ENCODE measurements at regions not wholly inside any gene's neighbourhood (a gene's known extent, or its start where the extent isn't known, plus 50 kb on each side); places are given as distances from the start of the nearest gene placed in this dataset.

GRCh38 chr13:99698010-99698815 is 196.9 kb downstream of the TM9SF2 start:
- Histone ChIP-seq H3K36me3 (replicated peaks in 1 of 2; ENCODE audit: insufficient read depth in 1 of 2, low read depth in 2 of 2) (no peaks in the 10 kb centered on the region), H3K4me3 (no peak overlapping the region), H3K9me3 (no peaks in the 10 kb centered on the region), H3K4me1 (no peaks in the 10 kb centered on the region), H3K27ac (no peak overlapping the region), H3K27me3 (no peaks in the 10 kb centered on the region)
- 47 to 64% methylated on average over 8 of the region's 8 CpGs for WGBS, 2 donors
- ATAC-seq: no peak
- intact Hi-C loops (cut with DNase I): no loop called here
- no peak for DNase-seq
- TF ChIP-seq CTCF (IDR thresholded peaks at IDR 0.05) (no peak), POLR2A (IDR thresholded peaks at IDR 0.05) (no peak)

- no peak overlapping the region for H3K27ac ChIP-seq
- H3K4me1 ChIP-seq: no peaks in the 10 kb centered on the region
- no peak for TF ChIP-seq POLR2A (IDR thresholded peaks at IDR 0.05)
- TF ChIP-seq CTCF (IDR thresholded peaks at IDR 0.05): no peak
- no peaks in the 10 kb centered on the region for H3K27me3 ChIP-seq
- no peaks in the 10 kb centered on the region for H3K36me3 ChIP-seq (replicated peaks in 1 of 2; ENCODE audit: insufficient read depth in 1 of 2, low read depth in 2 of 2)
- DNase-seq (no peak), ATAC-seq (no peak)
- H3K4me3 ChIP-seq: no peak overlapping the region
- 86 to 93% methylated on average over 3 of the region's 3 CpGs for WGBS, 2 donors
- intact Hi-C loops (cut with DNase I): no loop called here
- H3K9me3 ChIP-seq: no peaks in the 10 kb centered on the region
Observed at GRCh38 chr13:99695857-99696256, 194.6 kb downstream of the TM9SF2 start.

GRCh38 chr13:99693852-99694611 is 192.8 kb downstream of the TM9SF2 start:
- Histone ChIP-seq H3K27ac (no peak overlapping the region), H3K9me3 (no peaks in the 10 kb centered on the region), H3K4me3 (no peak overlapping the region), H3K27me3 (no peaks in the 10 kb centered on the region), H3K4me1 (no peaks in the 10 kb centered on the region), H3K36me3 (replicated peaks in 1 of 2; ENCODE audit: insufficient read depth in 1 of 2, low read depth in 2 of 2) (no peaks in the 10 kb centered on the region)
- ATAC-seq (no peak), DNase-seq (no peak)
- 78 to 88% methylated on average over 10 to 11 of the region's 11 CpGs for WGBS, 2 donors
- intact Hi-C loops (cut with DNase I): no loop called here
- no peak for TF ChIP-seq CTCF (IDR thresholded peaks at IDR 0.05)

GRCh38 chr13:99693351-99693750 is 192.1 kb downstream of the TM9SF2 start:
- ATAC-seq: no peak

More at GRCh38 chr13:99693351-99693750, 192.1 kb downstream of the TM9SF2 start:
- WGBS, 2 donors: 85 to 86% methylated on average over 3 of the region's 3 CpGs
- H3K36me3 ChIP-seq (replicated peaks in 1 of 2; ENCODE audit: insufficient read depth in 1 of 2, low read depth in 2 of 2): no peaks in the 10 kb centered on the region
- H3K9me3 ChIP-seq: no peaks in the 10 kb centered on the region
- H3K27ac ChIP-seq: no peak overlapping the region
- TF ChIP-seq CTCF (IDR thresholded peaks at IDR 0.05): no peak
- DNase-seq: no peak
- no peak overlapping the region for H3K4me3 ChIP-seq
- intact Hi-C loops (cut with DNase I): no loop called here
- no peaks in the 10 kb centered on the region for H3K4me1 ChIP-seq
- no peaks in the 10 kb centered on the region for H3K27me3 ChIP-seq
